ENCODE measurements at regions not wholly inside any gene's neighbourhood (a gene's known extent, or its start where the extent isn't known, plus 50 kb on each side); places are given as distances from the start of the nearest gene placed in this dataset.

GRCh38 chr5:99348597-99348996, 419.8 kb upstream of the CHD1 start:
- Histone ChIP-seq H4K20me1 (ENCODE audit: insufficient read depth) (no peaks in the 10 kb centered on the region), H3K9me3 (ENCODE audit: control insufficient read depth in 1 of 2, insufficient read depth in 1 of 2, low read depth in 1 of 2, low read length in 2 of 2) (peaks cover 3 to 6% of the 10 kb centered on the region in 2 experiments; a peak in 2 of 4 replicates), H3K4me2 (ENCODE audit: low read length) (no peak overlapping the region), H3K27ac (ENCODE audit: low read depth, low read length) (no peak overlapping the region), H3K4me1 (ENCODE audit: control insufficient read depth in 1 of 2, insufficient read depth in 2 of 2, low read length in 2 of 2) (no peaks in the 10 kb centered on the region), H3K9me2 (ENCODE audit: insufficient read depth) (no peaks in the 10 kb centered on the region), H3K36me3 (ENCODE audit: control insufficient read depth in 1 of 2, insufficient read depth in 2 of 2, low read length in 2 of 2) (no peaks in the 10 kb centered on the region), H2AFZ (ENCODE audit: low read depth, low read length, poor library complexity, severe bottlenecking) (no peak overlapping the region), H3K9ac (ENCODE audit: low read length) (no peak overlapping the region), H3K4me3 (replicated peaks in 1 of 2; ENCODE audit: low read depth in 1 of 2, low read length in 2 of 2) (no peak overlapping the region), H3K79me2 (ENCODE audit: insufficient read depth, low read length) (no peaks in the 10 kb centered on the region), H3K27me3 (ENCODE audit: insufficient read depth, low read length) (no peaks in the 10 kb centered on the region)
- CTCF ChIA-PET, result no interaction called here
- intact Hi-C loops (cut with micrococcal nuclease), result no loop called here
- BruUV-seq (replicated peaks), result no TSS peak
- ATAC-seq, result no peak
- POLR2A ChIA-PET, result no interaction called here
- no peak for DNase-seq (ENCODE audit: low read depth, low spot score)
- RAD21 ChIA-PET (ENCODE audit: low non-redundant PET in 1 of 2, low total read pairs in 2 of 2, uncharacterized antibody in 2 of 2, unreplicated experiment in 2 of 2), result no interaction called here
- TF ChIP-seq, protein P1, sequence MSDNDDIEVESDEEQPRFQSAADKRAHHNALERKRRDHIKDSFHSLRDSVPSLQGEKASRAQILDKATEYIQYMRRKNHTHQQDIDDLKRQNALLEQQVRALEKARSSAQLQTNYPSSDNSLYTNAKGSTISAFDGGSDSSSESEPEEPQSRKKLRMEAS (IDR thresholded peaks at IDR 0.05), result no peak
- TF ChIP-seq EZH2phosphoT487 (IDR thresholded peaks at IDR 0.05; ENCODE audit: borderline replicate concordance) (no peak), ZBTB33 (IDR thresholded peaks at IDR 0.05; ENCODE audit: extremely low read depth, insufficient replicate concordance, low read length) (no peak), POLR2A (IDR thresholded peaks at IDR 0.05; ENCODE audit: borderline replicate concordance, extremely low read depth, insufficient read depth, insufficient read length) (no peak), ELF1 (IDR thresholded peaks at IDR 0.05; ENCODE audit: borderline replicate concordance, low read depth) (no peak), YY1 (IDR thresholded peaks at IDR 0.05; ENCODE audit: extremely low read depth, insufficient replicate concordance, low read depth, low read length) (no peak), POLR2AphosphoS5 (IDR thresholded peaks at IDR 0.05; ENCODE audit: low read depth, low read length) (no peak), CBX3 (IDR thresholded peaks at IDR 0.05; ENCODE audit: low read depth) (no peak), EZH2 (IDR thresholded peaks at IDR 0.05) (no peak), RAD21 (IDR thresholded peaks at IDR 0.05; ENCODE audit: low read depth) (no peak), FOSL1 (IDR thresholded peaks at IDR 0.05; ENCODE audit: low read depth) (no peak), SIN3A (IDR thresholded peaks at IDR 0.05; ENCODE audit: low read depth) (no peak), SP1 (IDR thresholded peaks at IDR 0.05; ENCODE audit: low read depth) (no peak), CEBPB (IDR thresholded peaks at IDR 0.05; ENCODE audit: low read depth) (no peak)
- TF ChIP-seq, protein P2, sequence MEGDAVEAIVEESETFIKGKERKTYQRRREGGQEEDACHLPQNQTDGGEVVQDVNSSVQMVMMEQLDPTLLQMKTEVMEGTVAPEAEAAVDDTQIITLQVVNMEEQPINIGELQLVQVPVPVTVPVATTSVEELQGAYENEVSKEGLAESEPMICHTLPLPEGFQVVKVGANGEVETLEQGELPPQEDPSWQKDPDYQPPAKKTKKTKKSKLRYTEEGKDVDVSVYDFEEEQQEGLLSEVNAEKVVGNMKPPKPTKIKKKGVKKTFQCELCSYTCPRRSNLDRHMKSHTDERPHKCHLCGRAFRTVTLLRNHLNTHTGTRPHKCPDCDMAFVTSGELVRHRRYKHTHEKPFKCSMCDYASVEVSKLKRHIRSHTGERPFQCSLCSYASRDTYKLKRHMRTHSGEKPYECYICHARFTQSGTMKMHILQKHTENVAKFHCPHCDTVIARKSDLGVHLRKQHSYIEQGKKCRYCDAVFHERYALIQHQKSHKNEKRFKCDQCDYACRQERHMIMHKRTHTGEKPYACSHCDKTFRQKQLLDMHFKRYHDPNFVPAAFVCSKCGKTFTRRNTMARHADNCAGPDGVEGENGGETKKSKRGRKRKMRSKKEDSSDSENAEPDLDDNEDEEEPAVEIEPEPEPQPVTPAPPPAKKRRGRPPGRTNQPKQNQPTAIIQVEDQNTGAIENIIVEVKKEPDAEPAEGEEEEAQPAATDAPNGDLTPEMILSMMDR (IDR thresholded peaks at IDR 0.05 in 2 of 3, conservative IDR thresholded peaks at IDR 0.05 in 1 of 3; ENCODE audit: borderline replicate concordance in 1 of 3, insufficient read depth in 1 of 3, low read depth in 2 of 3, low read length in 2 of 3), result no peak
- TF ChIP-seq, protein P3, sequence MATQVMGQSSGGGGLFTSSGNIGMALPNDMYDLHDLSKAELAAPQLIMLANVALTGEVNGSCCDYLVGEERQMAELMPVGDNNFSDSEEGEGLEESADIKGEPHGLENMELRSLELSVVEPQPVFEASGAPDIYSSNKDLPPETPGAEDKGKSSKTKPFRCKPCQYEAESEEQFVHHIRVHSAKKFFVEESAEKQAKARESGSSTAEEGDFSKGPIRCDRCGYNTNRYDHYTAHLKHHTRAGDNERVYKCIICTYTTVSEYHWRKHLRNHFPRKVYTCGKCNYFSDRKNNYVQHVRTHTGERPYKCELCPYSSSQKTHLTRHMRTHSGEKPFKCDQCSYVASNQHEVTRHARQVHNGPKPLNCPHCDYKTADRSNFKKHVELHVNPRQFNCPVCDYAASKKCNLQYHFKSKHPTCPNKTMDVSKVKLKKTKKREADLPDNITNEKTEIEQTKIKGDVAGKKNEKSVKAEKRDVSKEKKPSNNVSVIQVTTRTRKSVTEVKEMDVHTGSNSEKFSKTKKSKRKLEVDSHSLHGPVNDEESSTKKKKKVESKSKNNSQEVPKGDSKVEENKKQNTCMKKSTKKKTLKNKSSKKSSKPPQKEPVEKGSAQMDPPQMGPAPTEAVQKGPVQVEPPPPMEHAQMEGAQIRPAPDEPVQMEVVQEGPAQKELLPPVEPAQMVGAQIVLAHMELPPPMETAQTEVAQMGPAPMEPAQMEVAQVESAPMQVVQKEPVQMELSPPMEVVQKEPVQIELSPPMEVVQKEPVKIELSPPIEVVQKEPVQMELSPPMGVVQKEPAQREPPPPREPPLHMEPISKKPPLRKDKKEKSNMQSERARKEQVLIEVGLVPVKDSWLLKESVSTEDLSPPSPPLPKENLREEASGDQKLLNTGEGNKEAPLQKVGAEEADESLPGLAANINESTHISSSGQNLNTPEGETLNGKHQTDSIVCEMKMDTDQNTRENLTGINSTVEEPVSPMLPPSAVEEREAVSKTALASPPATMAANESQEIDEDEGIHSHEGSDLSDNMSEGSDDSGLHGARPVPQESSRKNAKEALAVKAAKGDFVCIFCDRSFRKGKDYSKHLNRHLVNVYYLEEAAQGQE (IDR thresholded peaks at IDR 0.05; ENCODE audit: low read depth), result no peak
- TF ChIP-seq, protein P4, sequence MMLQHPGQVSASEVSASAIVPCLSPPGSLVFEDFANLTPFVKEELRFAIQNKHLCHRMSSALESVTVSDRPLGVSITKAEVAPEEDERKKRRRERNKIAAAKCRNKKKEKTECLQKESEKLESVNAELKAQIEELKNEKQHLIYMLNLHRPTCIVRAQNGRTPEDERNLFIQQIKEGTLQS (IDR thresholded peaks at IDR 0.05), result no peak
